ENCODE measurements at regions not wholly inside any gene's neighbourhood (a gene's known extent, or its start where the extent isn't known, plus 50 kb on each side); places are given as distances from the start of the nearest gene placed in this dataset.
A peak's percentile ranks its signal among the peaks of the same experiment; 100 is the strongest.

DNA sequence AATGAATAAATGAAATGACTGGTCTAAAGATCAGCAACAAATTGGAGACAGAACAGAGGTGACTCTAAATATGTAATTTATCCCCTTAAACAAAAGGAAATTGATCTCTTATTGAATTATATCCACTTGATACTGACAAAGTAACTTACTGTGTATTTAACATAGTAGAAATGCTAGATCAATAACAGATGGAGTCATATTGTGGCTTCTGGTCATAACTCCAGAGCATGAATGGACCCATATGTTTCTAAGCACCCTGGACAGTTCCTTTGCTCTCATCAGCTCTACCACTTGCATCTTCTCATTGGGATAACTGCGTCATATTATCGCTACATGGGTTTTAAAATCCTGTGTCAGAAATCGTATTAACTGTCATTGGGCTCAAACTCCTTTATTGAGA lies 222.3 kb downstream of the ETS1 start:
- no peak for DNase-seq (ENCODE audit: low read depth)

DNA sequence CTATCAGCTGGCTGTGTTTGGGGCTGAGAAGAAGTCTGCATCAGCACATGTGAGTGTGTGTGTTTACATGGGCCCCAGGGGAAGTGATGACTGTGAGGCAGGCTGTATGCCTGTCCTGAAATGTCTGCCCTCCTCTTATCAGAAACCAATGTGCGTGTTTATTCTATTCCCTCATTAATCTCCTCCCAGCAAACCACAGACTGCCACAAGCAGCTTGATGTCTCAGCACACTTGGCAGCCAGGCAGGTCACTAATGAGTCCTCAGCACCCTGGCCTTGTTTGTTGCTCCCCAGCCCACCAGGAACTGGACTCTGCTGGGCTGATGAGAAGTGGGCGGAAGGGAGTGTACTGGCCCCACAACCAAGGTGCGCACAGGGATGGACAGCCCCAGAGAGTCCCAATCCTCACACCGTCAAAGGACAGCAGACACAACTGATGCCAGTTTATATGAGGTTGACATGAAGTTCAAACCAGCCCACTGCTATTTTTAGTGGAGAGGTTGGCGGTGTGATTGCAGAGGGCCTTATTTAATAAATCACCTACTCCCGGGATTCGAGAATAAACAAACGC lies 225.8 kb downstream of the ETS1 start:
- DNase-seq (ENCODE audit: low read depth) = no peak

DNA sequence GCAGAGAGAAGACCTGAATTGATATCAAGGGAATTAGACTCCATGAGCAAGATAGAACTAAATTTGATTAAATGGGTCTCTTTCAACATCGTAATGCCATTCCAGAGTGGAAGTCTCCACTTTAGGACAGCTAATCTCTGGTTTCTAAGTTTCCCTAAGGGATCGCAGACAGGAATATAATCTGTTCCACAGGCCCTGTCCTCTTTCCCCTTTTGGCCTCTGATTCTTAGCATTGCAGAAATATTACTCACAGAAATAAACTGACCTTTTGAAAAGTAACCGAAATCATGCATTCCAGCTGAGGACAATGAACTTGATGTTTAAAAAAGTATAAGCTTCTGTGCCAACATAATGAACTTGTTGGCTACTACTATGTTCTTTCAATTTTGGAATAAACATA lies 227.8 kb downstream of the ETS1 start:
- DNase-seq (ENCODE audit: low read depth) = no peak

DNA sequence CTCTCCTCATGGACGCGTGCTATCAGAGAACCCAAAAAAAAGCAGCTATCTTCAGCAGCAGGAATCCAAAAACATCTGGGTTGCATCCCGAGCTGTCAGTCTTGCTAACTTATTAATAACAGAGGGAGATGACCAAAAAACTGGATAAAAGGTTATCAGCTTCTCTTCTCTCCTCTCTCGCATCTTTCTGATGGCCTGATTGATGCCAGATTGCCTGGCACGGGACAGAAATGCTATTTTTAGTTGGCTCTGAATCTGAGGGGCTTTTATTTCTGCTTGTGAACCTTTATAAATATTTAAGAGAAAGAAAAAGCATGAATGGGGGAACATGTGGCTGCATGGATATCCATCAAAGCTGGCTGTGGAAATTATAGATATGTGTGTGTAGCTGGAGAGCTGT lies 230.3 kb downstream of the ETS1 start:
- no peak for DNase-seq (ENCODE audit: low read depth)

DNA sequence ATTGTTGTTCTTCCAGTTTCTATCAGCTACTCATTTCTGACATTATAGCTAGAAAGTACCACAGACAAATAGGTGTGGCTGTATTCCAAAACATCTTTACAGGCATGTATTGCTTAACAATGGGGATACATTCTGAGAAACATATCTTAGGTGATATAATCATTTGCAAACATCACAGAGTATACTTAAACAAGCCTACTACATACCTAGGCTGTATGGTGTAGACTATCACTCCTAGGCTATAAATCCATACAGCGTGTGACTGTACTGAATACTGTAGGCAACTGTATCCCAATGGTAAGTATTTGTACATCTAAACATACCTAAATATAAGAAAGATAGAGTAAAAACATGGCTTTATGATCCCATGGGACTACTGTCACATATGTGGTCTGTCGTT lies 231.8 kb downstream of the ETS1 start:
- DNase-seq (ENCODE audit: low read depth) = no peak

DNA sequence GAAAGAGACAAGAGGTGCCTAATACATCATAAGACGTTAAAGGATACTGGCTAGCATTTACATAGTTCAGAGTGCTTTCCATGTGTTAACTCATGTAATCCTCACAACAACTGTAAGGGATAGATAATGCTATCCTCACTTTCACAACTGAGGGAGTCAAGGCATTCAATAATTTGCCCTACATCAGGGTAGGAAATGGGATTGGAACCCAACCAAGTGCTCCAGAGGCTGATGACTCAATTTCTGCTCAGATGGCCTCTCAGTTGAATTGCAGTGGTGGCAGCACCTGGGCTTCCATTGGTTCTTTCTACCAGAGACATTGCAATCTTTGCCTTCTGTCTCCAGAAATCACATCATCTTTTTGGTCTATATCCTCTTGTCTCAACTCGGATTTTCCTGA lies 232.9 kb downstream of the ETS1 start:
- DNase-seq (ENCODE audit: low read depth) = no peak

DNA sequence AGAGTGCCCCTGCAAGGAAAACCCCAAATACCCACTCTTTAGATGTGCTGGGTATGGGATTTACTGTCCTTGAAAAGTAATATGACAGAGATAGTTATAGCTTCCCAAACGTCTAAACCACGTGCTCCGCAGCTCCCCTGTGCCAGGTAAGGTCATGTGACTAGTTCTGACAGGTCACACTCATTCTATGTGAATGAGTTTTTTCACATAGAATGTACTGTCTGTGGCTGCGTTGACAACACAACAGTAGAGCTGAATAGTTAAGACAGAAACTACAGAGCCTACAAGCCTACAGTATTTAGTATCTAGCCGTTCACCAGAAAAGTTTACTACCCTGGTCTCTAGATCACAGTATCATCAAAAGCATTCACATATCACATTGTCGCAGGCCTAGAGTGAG lies 236.2 kb downstream of the ETS1 start:
- DNase-seq (ENCODE audit: low read depth) = no peak

DNA sequence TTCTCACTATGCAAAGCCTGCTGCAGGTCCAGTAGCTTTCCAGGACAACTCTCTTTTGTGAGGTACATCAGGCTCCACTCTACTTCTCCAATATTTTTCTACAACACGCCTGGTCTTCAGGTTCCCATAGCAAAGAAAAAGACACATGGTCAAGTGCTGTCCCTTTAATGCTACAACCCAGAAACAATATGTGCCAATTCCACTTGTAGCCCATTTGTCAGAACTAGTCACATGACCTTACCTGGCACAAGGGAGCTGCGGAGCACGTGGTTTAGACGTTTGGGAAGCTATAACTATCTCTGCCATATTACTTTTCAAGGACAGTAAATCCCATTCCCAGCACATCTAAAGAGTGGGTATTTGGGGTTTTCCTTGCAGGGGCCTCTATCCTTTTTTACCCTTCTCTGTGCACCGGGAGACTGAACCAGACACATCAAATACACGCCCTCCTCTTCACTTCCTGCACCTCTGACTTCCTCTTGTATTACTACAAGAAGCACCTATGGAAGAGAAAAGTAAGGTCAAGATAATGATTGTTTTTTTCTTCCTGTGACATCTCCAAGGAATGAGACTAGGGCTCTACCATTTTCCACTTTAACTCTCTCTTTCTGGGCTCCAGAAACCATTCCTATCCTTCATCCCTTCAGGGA lies 237.6 kb downstream of the ETS1 start:
- no peak for DNase-seq (ENCODE audit: low read depth)

DNA sequence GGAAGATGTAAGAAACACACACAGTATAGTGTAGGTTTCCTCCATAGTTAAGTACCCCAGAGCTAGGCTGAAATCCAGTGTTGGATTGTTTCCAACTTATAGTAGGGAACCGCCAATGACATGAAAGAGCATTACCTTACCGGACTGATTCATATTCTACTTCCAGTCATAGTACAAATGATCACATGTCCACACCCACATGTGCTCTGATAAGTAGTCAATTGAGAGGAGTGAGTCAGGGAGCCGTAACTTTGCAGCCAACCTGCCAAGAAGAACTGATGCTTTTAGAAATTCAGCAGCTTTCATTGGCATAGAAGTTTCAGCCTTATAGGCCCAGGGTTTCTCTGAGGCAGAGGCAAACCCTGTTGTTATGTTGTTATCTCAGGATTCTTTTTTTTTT lies 240.6 kb downstream of the ETS1 start:
- no peak for DNase-seq (ENCODE audit: low read depth)

DNA sequence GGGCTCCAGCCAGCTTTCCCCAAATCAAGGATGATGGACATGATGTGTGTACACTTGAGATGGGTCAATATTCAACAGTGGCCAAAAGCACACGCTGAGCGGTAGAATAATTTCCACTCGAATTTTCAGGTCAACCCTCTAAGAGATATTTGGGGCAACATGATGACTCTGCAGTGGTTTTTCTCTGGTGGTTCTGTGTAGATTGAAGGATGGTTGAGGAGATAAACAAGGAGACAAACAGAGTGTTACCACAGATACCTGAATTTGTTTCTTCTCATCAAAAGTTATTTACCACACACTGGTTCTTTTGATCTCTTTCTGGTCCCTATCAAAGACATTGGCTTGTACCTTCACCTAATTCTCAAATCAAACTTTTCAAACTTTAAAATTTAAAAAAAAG lies 242.0 kb downstream of the ETS1 start:
- DNase-seq (ENCODE audit: low read depth) = no peak

DNA sequence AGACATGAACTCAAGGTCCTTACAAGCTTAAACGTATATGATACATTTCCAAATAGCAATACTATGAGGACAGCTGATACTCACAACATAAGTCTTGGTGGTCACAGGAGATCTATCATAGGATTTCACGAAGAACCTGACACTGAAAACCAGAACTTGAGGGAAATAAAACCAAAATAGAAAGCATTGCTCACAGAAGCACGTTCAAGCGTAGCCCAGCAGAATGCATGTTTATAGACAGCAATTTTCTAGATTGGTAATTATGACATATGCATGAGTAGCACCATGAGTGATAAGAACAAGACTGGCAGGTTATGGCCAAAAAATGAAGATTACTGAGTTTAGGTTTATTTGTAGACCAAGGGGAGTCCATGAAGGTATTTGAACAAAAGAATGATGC lies 243.5 kb downstream of the ETS1 start:
- no peak for DNase-seq (ENCODE audit: low read depth)

DNA sequence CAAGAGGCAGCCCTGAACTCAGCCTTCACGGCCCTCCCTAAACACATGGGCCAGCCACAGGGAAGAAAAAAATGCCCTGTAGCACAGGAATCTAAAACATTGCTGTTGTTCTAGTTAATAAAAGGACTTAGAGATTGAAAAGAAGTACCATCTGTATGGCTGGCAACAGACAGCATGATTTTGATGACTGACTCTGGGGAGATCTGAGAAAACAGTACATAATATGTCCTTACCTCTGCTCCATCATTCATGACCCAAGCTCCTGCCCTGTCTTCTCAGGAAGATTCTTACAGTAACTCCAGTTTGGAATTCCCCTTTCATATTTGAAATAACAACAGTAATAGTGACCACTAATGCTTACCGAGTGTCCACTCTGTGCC lies 244.2 kb downstream of the ETS1 start:
- no peak for DNase-seq (ENCODE audit: low read depth)

DNA sequence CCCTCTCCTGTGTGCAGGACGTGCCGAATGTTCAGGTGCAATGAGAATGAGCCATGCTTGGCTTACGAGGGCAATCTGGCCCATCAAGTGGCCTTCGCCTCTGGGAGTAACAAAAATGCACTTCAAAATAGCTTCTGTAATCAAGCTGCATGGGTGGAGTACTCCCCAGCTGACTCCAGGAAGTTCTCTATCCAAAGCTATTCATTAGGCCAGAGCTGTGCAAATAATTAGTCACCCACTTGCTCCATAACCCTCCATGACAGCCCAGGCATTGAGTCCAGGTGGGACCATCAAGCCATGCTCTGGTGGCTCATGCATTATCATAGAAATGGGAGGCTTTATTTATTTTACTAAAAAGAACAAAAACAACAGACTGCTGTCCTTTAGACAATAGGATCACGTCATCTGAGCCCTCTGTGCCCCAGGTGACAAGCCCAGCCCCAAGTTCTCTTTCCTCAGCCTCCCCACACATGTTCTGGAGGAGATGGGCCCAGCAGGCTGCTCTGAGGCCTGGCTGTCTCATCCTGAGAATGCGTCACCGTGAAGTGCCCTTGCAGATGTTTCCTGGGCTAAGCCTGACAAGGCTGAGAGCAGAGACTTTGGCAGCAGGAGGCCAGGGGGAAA lies 244.7 kb downstream of the ETS1 start:
- peak; percentile 31 for DNase-seq (ENCODE audit: low read depth)

DNA sequence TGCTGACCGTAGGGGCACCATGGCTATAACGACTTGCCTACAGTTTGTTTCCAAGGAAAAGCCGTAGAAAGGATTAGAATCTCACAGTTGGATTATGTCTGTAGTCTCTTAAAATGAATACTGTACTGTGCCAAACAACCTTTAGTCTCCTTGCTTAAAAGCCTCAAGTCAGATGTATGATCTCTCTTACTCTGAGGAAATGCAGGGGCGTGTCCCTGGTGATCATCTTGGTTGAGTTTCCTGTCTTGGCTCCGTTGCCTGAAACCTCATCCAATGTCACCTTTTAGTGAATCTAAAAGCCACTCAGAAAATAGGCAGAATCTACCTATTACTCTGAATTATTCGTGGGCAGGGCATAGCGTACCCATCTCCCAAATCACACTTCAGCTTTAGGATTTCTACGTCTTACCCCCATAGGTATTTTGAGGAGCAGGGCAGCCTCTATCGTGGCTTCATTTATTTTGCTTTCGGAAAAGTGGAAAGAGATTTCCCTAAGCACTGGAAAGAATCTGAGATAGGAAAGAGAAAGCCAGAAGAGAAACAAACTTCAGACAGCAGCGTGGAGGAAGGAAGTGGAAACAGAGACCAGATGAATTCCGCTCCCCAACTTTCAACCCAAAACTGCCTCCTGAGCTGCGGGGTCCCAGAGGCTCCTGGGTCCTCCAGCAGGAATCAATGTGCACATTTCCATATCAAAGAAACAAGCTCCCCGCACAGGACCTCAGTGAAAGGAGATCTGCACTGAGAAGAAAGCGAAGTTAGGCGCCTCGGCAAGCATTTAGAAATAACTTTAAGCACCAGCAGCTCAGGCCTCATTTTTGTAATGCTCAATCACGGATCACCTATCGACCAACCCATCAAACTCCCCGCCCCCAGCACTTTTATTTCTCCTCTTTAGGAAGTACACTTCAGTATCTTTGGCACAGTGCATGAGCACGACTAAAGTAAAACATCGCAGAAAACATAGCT lies 245.8 kb downstream of the ETS1 start:
- DNase-seq (ENCODE audit: low read depth) = peak; percentile 47

DNA sequence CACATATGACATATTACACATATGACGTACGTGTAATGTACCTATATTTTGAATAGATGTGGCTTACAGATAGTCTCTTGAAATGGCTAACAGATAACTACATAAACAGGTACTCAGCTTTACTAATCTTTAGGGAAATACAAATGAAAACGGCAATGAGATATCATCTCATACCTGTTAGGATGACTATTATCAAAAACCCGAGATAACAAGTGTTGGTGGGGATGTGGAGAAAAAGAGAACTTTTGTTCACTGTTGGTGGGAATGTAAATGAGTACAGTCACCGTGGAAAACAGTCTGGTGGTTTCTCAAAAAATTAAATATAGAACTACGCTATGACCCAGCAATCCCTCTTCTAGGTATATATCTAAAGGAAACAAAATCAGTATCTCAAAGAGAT lies 247.6 kb downstream of the ETS1 start:
- DNase-seq (ENCODE audit: low read depth) = no peak

DNA sequence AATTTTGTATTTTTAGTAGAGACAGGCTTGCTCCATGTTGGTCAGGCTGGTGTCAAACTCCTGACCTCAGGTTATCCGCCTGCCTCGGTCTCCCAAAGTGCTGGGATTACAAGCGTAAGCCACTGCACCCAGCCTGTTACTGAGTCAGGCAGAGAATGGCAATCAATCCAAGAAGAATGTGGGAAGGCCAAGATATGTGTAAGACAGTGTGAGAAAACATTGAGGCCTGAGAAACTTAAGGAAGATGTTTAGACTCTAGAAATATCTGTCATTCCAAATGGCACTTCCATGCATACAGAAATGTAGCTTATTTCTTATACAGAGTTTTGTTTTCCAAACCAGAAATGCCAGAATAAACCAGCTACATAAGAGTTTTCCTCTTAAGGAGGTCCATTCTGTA lies 248.5 kb downstream of the ETS1 start:
- DNase-seq (ENCODE audit: low read depth) = no peak

DNA sequence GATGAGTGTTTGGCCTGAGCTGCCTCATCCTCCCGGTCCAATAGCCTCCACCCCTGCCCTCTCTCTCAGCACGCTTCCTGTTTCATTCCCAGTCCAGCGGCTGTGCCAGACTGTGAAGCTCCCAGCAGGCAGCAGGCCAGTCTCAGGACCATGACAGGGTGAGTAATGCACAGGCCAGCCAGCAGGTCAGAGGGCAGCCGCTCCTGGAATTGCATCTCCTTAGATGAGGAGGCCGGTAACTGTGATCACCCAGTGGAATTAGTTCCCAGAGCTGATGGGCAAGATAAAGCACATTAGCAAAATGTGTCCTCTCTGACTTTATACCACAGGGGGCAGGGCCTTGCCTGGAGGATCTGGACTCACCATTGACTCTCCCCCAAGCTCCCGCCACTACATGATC lies 251.2 kb downstream of the ETS1 start:
- no peak for DNase-seq (ENCODE audit: low read depth)

DNA sequence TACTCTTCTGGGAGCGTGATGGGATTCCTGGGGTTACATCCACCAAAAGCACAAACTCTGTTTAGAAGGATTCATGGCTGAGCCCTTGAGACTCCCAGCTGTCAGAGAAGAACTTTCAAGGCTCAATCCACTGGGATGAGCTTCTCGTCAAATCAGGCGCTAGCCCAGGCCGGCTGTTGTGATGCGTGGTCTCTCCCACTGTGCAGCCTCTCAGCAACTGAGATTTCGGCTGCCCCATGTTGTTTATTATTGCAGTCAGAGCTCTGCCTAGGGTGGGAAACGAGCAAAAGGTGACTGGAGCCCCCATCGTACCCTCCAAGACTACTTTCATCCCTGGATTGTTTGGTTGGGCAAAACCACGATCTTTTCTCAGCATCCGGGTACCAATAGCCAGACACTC lies 251.6 kb downstream of the ETS1 start:
- no peak for DNase-seq (ENCODE audit: low read depth)

DNA sequence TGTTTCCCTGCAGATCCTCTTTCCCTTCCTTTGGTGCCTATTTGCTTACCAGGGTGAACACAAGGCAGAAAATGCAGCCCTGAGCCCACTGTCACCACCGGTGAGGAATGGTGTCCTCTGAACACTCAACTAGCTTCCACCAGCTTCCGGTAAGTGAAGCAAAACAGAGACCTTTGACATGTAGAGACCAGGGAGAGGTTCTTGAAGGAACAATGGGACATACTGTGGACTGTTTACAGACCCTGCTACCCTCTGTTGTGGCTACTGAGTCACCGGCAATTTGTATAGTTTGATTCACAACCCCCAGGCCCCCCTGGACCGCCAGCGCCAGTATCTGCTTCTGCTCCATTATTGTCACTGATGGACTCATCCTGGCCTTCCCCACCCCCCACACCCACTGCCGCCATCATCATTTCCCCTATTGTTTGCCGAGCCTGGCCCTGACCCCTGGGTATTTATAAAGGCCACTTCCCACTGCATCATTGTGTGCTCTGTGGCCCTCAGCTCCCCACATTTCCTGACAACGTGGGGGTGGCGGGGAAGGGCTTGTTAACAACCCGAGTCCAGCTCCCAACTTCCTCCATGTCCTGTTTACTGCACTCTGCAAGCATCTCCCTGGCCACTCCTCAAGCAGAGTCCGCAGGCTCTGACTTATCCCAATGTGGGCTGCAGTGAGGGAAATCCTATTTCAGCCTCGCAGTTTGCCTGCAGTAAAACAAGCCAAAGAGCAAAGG lies 252.9 kb downstream of the ETS1 start:
- DNase-seq (ENCODE audit: low read depth) = no peak

DNA sequence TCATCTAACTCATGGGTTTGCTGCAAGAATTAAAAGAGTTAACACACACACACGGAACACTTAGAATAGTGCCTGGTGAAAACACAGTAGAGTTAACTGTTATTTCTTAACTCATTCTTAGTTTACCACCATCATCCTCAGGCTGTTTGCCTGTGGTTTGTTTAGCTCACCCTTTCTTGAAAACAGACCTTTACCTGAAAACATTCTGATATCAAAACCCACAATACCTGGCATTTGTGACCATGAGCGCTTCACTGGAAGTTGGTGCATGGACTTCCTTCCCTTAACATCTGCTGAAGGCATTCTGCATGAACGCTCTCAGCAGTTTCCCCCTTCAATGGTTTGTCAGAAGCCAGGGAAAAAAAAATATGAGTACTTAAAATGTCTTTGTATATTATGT lies 256.0 kb downstream of the ETS1 start:
- DNase-seq (ENCODE audit: low read depth) = no peak

DNA sequence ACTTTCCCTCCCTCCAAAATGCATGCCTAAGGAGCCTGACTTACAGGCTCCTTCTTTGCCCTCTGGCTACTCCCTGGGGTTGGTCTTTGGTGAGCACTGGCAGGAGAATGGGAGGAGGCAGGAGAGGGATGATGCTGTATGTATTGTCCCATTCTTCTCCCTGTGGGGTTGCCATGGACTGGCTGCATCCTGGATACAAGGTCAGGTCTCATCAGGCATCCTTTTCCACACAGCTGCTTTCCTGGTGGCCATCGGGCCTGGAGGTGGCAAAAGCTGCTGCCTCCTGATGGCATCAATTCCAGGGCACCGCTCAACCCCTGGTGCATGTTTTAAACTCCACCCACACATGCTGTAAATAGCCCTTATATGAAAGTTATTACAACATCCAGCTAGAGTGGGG lies 257.2 kb downstream of the ETS1 start:
- no peak for DNase-seq (ENCODE audit: low read depth)

DNA sequence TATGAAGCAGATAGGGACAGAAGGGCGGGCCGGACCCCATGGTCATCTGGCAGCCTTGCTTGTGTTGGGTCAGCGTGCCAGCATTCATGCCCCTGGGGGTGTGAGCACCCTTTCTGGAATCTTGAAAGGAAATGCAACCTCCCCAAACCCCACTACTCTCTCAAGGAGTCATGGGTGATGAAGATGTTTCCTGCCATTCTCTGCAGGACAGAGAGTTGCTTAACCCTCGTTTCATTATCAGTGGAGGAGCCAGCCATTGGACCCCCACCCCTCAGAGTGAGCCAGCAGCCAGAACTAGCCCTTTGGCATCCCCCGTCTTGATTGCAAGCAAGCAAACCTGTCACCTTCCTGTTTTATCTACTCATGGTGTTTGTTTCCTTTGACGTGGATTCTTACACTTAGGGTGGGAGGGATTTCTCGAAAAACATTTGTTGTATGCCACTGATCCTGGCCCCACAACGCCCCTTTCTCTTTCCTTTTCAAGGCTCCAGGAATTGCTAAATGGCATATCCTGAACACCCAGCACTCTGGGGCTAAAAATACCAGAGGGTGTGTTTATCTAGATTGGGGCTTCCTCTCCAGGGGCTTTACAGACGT lies 258.3 kb downstream of the ETS1 start:
- DNase-seq (ENCODE audit: low read depth) = no peak

All from activated T-cell treated with anti-CD3 and anti-CD28 coated beads for 1 hour (primary cell).